ENCODE measurements at regions not wholly inside any gene's neighbourhood (a gene's known extent, or its start where the extent isn't known, plus 50 kb on each side); places are given as distances from the start of the nearest gene placed in this dataset.

- intact Hi-C loops (cut with DNase I; ENCODE audit: low total_unique reads) (no loop called here), in situ Hi-C loops (cut with MboI; ENCODE audit: low pct_ligation_motif_present in 1 of 4, low pct_unique_long_range_greater_than_20kb in 1 of 4, low sequenced_read_pairs in 3 of 4) (no loop called here)
- H3K27me3 ChIP-seq, result no peaks in the 10 kb centered on the region
- TF ChIP-seq POLR2A (IDR thresholded peaks at IDR 0.05) (no peak), CTCF (IDR thresholded peaks at IDR 0.05) (no peak), POLR2AphosphoS5 (IDR thresholded peaks at IDR 0.05) (no peak), EP300 (IDR thresholded peaks at IDR 0.05; ENCODE audit: low read depth) (no peak)
- H3K9me3 ChIP-seq, result no peaks in the 10 kb centered on the region
- 62 to 63% methylated on average over 3 of the region's 3 CpGs for WGBS, 2 donors (ENCODE audit: low coverage in 1 of 2)
- H3K4me3 ChIP-seq, result no peak overlapping the region
- H3K27ac ChIP-seq, result no peak overlapping the region
- H3K36me3 ChIP-seq, result no peaks in the 10 kb centered on the region
- DNase-seq, result no peak
- no peaks in the 10 kb centered on the region for H3K4me1 ChIP-seq
Measured at GRCh38 chr2:52498077-52498750, 1269.4 kb upstream of the CHAC2 start.

GRCh38 chr2:52495816-52496215, 1271.8 kb upstream of the CHAC2 start:
- no peak for TF ChIP-seq EP300 (IDR thresholded peaks at IDR 0.05; ENCODE audit: low read depth)
- no peak for TF ChIP-seq POLR2A (IDR thresholded peaks at IDR 0.05)
- TF ChIP-seq CTCF (IDR thresholded peaks at IDR 0.05), result no peak
- no peak for TF ChIP-seq POLR2AphosphoS5 (IDR thresholded peaks at IDR 0.05)
- no peaks in the 10 kb centered on the region for H3K27me3 ChIP-seq
- H3K4me1 ChIP-seq, result no peaks in the 10 kb centered on the region
- no peaks in the 10 kb centered on the region for H3K36me3 ChIP-seq
- intact Hi-C loops (cut with DNase I; ENCODE audit: low total_unique reads), result no loop called here
- DNase-seq, result no peak
- in situ Hi-C loops (cut with MboI; ENCODE audit: low pct_ligation_motif_present in 1 of 4, low pct_unique_long_range_greater_than_20kb in 1 of 4, low sequenced_read_pairs in 3 of 4), result no loop called here
- no peaks in the 10 kb centered on the region for H3K9me3 ChIP-seq
- H3K4me3 ChIP-seq, result no peak overlapping the region
- no peak overlapping the region for H3K27ac ChIP-seq

GRCh38 chr2:52477166-52477565, 1290.4 kb upstream of the CHAC2 start:
- no peaks in the 10 kb centered on the region for H3K4me1 ChIP-seq
- 80 to 89% methylated on average over 1 of the region's 1 CpG for WGBS, 2 donors (ENCODE audit: low coverage in 1 of 2)

GRCh38 chr2:52475590-52475989, 1292.0 kb upstream of the CHAC2 start:
- no peaks in the 10 kb centered on the region for H3K4me1 ChIP-seq
- WGBS, 2 donors (ENCODE audit: low coverage in 1 of 2), result 76 to 88% methylated on average over 1 of the region's 1 CpG
- no peaks in the 10 kb centered on the region for H3K27me3 ChIP-seq
- DNase-seq, result no peak
- no peak overlapping the region for H3K27ac ChIP-seq
- TF ChIP-seq EP300 (IDR thresholded peaks at IDR 0.05; ENCODE audit: low read depth) (no peak), POLR2AphosphoS5 (IDR thresholded peaks at IDR 0.05) (no peak), POLR2A (IDR thresholded peaks at IDR 0.05) (no peak), CTCF (IDR thresholded peaks at IDR 0.05) (no peak)
- H3K9me3 ChIP-seq, result no peaks in the 10 kb centered on the region
- no peak overlapping the region for H3K4me3 ChIP-seq
- intact Hi-C loops (cut with DNase I; ENCODE audit: low total_unique reads), result no loop called here
- no peaks in the 10 kb centered on the region for H3K36me3 ChIP-seq
- in situ Hi-C loops (cut with MboI; ENCODE audit: low pct_ligation_motif_present in 1 of 4, low pct_unique_long_range_greater_than_20kb in 1 of 4, low sequenced_read_pairs in 3 of 4), result no loop called here

More at GRCh38 chr2:52477166-52477565, 1290.4 kb upstream of the CHAC2 start:
- no peak for TF ChIP-seq CTCF (IDR thresholded peaks at IDR 0.05)
- no peak for TF ChIP-seq EP300 (IDR thresholded peaks at IDR 0.05; ENCODE audit: low read depth)
- no peak for TF ChIP-seq POLR2AphosphoS5 (IDR thresholded peaks at IDR 0.05)
- no peak overlapping the region for H3K4me3 ChIP-seq
- no peak overlapping the region for H3K27ac ChIP-seq
- H3K9me3 ChIP-seq, result no peaks in the 10 kb centered on the region
- no peaks in the 10 kb centered on the region for H3K36me3 ChIP-seq
- in situ Hi-C loops (cut with MboI; ENCODE audit: low pct_ligation_motif_present in 1 of 4, low pct_unique_long_range_greater_than_20kb in 1 of 4, low sequenced_read_pairs in 3 of 4), result no loop called here
- intact Hi-C loops (cut with DNase I; ENCODE audit: low total_unique reads), result no loop called here
- DNase-seq, result no peak
- no peaks in the 10 kb centered on the region for H3K27me3 ChIP-seq

Data from transverse colon (tissue), 4 donors.